ENCODE measurements at regions not wholly inside any gene's neighbourhood (a gene's known extent, or its start where the extent isn't known, plus 50 kb on each side); places are given as distances from the start of the nearest gene placed in this dataset.

- no peaks in the 10 kb centered on the region for H3K4me1 ChIP-seq
- H3K4me3 ChIP-seq: no peak overlapping the region
- H3K9me3 ChIP-seq: peaks cover 0 to 3% (median 0%) of the 10 kb centered on the region in 4 donors
- no peaks in the 10 kb centered on the region for H3K36me3 ChIP-seq
- H3K27ac ChIP-seq: peak overlapping the region in 1 of 4 donors; percentile 9
- no peak for TF ChIP-seq POLR2A (IDR thresholded peaks at IDR 0.05)
- no peak for TF ChIP-seq CTCF (IDR thresholded peaks at IDR 0.05)
- no peaks in the 10 kb centered on the region for H3K27me3 ChIP-seq
- DNase-seq: no peak
Measured at GRCh38 chr16:73152386-73153125, 104.6 kb upstream of the ZFHX3 start.

GRCh38 chr16:73151941-73152340 lies 104.0 kb upstream of the ZFHX3 start:
- no peak for DNase-seq
- H3K4me1 ChIP-seq: no peaks in the 10 kb centered on the region
- H3K27ac ChIP-seq: no peak overlapping the region
- no peaks in the 10 kb centered on the region for H3K27me3 ChIP-seq
- peaks cover 0 to 3% (median 0%) of the 10 kb centered on the region in 4 donors for H3K9me3 ChIP-seq
- H3K36me3 ChIP-seq: no peaks in the 10 kb centered on the region
- TF ChIP-seq CTCF (IDR thresholded peaks at IDR 0.05): no peak
- TF ChIP-seq POLR2A (IDR thresholded peaks at IDR 0.05): no peak
- no peak overlapping the region for H3K4me3 ChIP-seq

- H3K27me3 ChIP-seq: no peaks in the 10 kb centered on the region
- no peak overlapping the region for H3K4me3 ChIP-seq
- H3K27ac ChIP-seq: no peak overlapping the region
- no peak for DNase-seq
- H3K36me3 ChIP-seq: no peaks in the 10 kb centered on the region
- H3K4me1 ChIP-seq: no peaks in the 10 kb centered on the region
- no peak for TF ChIP-seq POLR2A (IDR thresholded peaks at IDR 0.05)
- peaks cover 0 to 3% (median 0%) of the 10 kb centered on the region in 4 donors for H3K9me3 ChIP-seq
Measured at GRCh38 chr16:73151225-73151624, 103.3 kb upstream of the ZFHX3 start.

GRCh38 chr16:73150786-73151185 lies 102.9 kb upstream of the ZFHX3 start:
- H3K36me3 ChIP-seq: no peaks in the 10 kb centered on the region
- H3K4me1 ChIP-seq: no peaks in the 10 kb centered on the region
- no peak for DNase-seq
- H3K4me3 ChIP-seq: no peak overlapping the region
- peaks cover 0 to 3% (median 0%) of the 10 kb centered on the region in 4 donors for H3K9me3 ChIP-seq
- H3K27me3 ChIP-seq: no peaks in the 10 kb centered on the region
- H3K27ac ChIP-seq: no peak overlapping the region
- TF ChIP-seq POLR2A (IDR thresholded peaks at IDR 0.05) (no peak), CTCF (IDR thresholded peaks at IDR 0.05) (no peak)

GRCh38 chr16:73149334-73149733 lies 101.4 kb upstream of the ZFHX3 start:
- Histone ChIP-seq H3K27me3 (no peaks in the 10 kb centered on the region), H3K4me1 (peaks cover 0 to 5% (median 0%) of the 10 kb centered on the region in 4 donors), H3K9me3 (no peaks in the 10 kb centered on the region), H3K27ac (no peak overlapping the region), H3K4me3 (no peak overlapping the region), H3K36me3 (no peaks in the 10 kb centered on the region)
- peak in 1 of 3 donors; percentile 74 for DNase-seq
- TF ChIP-seq POLR2A (IDR thresholded peaks at IDR 0.05) (no peak), CTCF (IDR thresholded peaks at IDR 0.05) (no peak)

GRCh38 chr16:73147958-73148357 lies 100.0 kb upstream of the ZFHX3 start:
- no peaks in the 10 kb centered on the region for H3K9me3 ChIP-seq
- TF ChIP-seq CTCF (IDR thresholded peaks at IDR 0.05) (no peak), POLR2A (IDR thresholded peaks at IDR 0.05) (no peak)
- no peak overlapping the region for H3K4me3 ChIP-seq
- no peak for DNase-seq
- no peaks in the 10 kb centered on the region for H3K27me3 ChIP-seq
- peaks cover 0 to 5% (median 0%) of the 10 kb centered on the region in 4 donors for H3K4me1 ChIP-seq
- H3K27ac ChIP-seq: no peak overlapping the region
- no peaks in the 10 kb centered on the region for H3K36me3 ChIP-seq
